OCI-LY7 (cell line): ENCODE measurements at regions not wholly inside any gene's neighbourhood (a gene's known extent, or its start where the extent isn't known, plus 50 kb on each side); places are given as distances from the start of the nearest gene placed in this dataset.

Experiments used
- BruUV-seq: library from RNA; stranded (reverse); fragments of 400-500 nt; replicated peaks from 2 replicates; lab custom pipeline; 2021; lab: Mats Ljungman, UMichigan
- CTCF ChIA-PET: fragments of 300-600 bp; sonication (Branson Sonifier 250); formaldehyde crosslinking; loops from one replicate; lab custom pipeline; 2022; ENCODE audit warnings: antibody characterized with exemption; ENCODE audit not compliant: unreplicated experiment; lab: Charles Lee
- POLR2A ChIA-PET: fragments of 300-600 bp; sonication (Branson Sonifier 250); formaldehyde crosslinking; loops from one replicate; lab custom pipeline; 2022; ENCODE audit warnings: antibody characterized with exemption; lab: Charles Lee
- DNase-seq: peaks from one replicate; pipeline ENCODE4 v3.0.0-alpha.2; 2015; ENCODE audit warnings: low spot score
- H2AFZ ChIP-seq: fragments of 200-600 bp; sonication (generic), shearing (Covaris generic); 2 replicates; pipeline ENCODE4 v1.6.1; 2014; ENCODE audit warnings: mild to moderate bottlenecking, antibody characterized with exemption, low read length, moderate library complexity
- H3K27ac ChIP-seq: fragments of 200-600 bp; sonication (generic); 2 replicates; pipeline ENCODE4 v1.5.1; 2014; ENCODE audit warnings: mixed run types, low read depth, mild to moderate bottlenecking, moderate library complexity, low read length, inconsistent platforms; ENCODE audit not compliant: poor library complexity, severe bottlenecking
- H3K36me3 ChIP-seq: fragments of 200-600 bp; sonication (generic); 2 replicates; pipeline ENCODE4 v1.6.1; 2014; ENCODE audit warnings: mild to moderate bottlenecking, antibody characterized with exemption, low read length, moderate library complexity, mixed read lengths; ENCODE audit not compliant: insufficient read depth
- H3K4me1 ChIP-seq: fragments of 200-600 bp; sonication (generic); 2 replicates; pipeline ENCODE4 v1.5.1; 2014; ENCODE audit warnings: mild to moderate bottlenecking, low read length; ENCODE audit not compliant: insufficient read depth, poor library complexity, severe bottlenecking
- H3K4me2 ChIP-seq: fragments of 200-600 bp; sonication (generic); 2 replicates; pipeline ENCODE4 v1.6.1; 2014; ENCODE audit warnings: mild to moderate bottlenecking, low read length
- H3K4me3 ChIP-seq: fragments of 200-600 bp; sonication (generic); 2 replicates; pipeline ENCODE4 v1.5.1; 2014; ENCODE audit warnings: mild to moderate bottlenecking, low read depth, low read length; ENCODE audit not compliant: poor library complexity, severe bottlenecking
- H3K79me2 ChIP-seq: fragments of 200-600 bp; sonication (generic); 2 replicates; pipeline ENCODE4 v1.6.1; 2016; ENCODE audit warnings: low read depth, mild to moderate bottlenecking, low read length, moderate library complexity, mixed read lengths; ENCODE audit not compliant: insufficient read depth
- H3K9me2 ChIP-seq: fragments of 200-600 bp; sonication (generic); 2 replicates; pipeline ENCODE4 v1.6.1; 2016; ENCODE audit warnings: mild to moderate bottlenecking, low read length, mixed read lengths; ENCODE audit not compliant: insufficient read depth
- H3K9me3 ChIP-seq: fragments of 200-600 bp; sonication (generic); 2 replicates; pipeline ENCODE4 v1.6.1; 2014; ENCODE audit warnings: mild to moderate bottlenecking, mixed run types, low read length, mixed read lengths
- H4K20me1 ChIP-seq: fragments of 200-600 bp; sonication (generic); 2 replicates; pipeline ENCODE4 v1.6.1; 2014; ENCODE audit warnings: mild to moderate bottlenecking, antibody characterized with exemption, low read length, moderate library complexity, mixed read lengths; ENCODE audit not compliant: insufficient read depth
- EZH2phosphoT487 ChIP-seq: fragments of 200-600 bp; sonication (generic); IDR thresholded peaks from 2 replicates; pipeline ENCODE4 v1.6.1; 2018; ENCODE audit warnings: low read depth, borderline replicate concordance, mild to moderate bottlenecking, mixed run types, antibody characterized with exemption, low read length, moderate library complexity, mixed read lengths
- intact Hi-C: fragments of 100-400 bp; cut with micrococcal nuclease; formaldehyde crosslinking; loops from one replicate; pipeline ENCODE4 v1.10.0; 2022; ENCODE audit not compliant: unreplicated experiment
- TF ChIP-seq, protein P1 (sequence below): fragments of 200-600 bp; sonication (generic); conservative IDR thresholded peaks from 2 replicates; pipeline ENCODE4 v1.5.1; 2014; ENCODE audit warnings: mild to moderate bottlenecking, antibody characterized with exemption, low read length, moderate library complexity, mixed read lengths

DNA sequence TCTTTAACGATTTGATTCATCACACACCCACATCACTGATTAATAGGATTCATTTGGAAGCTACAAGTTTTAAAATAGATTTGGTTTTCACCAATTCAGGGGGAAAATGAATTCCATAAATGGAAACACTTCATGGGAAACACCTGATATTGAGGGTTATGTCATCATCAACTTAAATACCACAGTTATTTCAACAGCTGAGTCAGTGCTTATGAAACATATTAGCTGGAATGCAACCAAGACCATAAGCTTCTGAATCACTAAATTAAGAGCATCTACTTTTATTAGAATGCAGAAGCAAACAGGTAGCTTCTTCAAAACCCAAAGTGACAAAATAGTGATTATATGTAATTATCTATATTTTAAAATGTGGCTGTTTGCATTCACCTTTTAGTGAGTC, 207.8 kb upstream of the DCAF8L1 start:
- no peaks in the 10 kb centered on the region for H3K9me3 ChIP-seq
- H3K79me2 ChIP-seq: no peaks in the 10 kb centered on the region
- ChIA-PET CTCF (no interaction called here), POLR2A (no interaction called here)
- intact Hi-C loops: no loop called here
- H4K20me1 ChIP-seq: no peaks in the 10 kb centered on the region
- no peak overlapping the region for H3K4me2 ChIP-seq
- H3K36me3 ChIP-seq: no peaks in the 10 kb centered on the region
- no peaks in the 10 kb centered on the region for H3K4me1 ChIP-seq
- DNase-seq: no peak
- BruUV-seq: no TSS peak
- H3K27ac ChIP-seq: no peak overlapping the region
- no peak overlapping the region for H3K4me3 ChIP-seq
- no peak overlapping the region for H2AFZ ChIP-seq
- H3K9me2 ChIP-seq: no peaks in the 10 kb centered on the region
- no peak for TF ChIP-seq EZH2phosphoT487
- TF ChIP-seq, protein P1, sequence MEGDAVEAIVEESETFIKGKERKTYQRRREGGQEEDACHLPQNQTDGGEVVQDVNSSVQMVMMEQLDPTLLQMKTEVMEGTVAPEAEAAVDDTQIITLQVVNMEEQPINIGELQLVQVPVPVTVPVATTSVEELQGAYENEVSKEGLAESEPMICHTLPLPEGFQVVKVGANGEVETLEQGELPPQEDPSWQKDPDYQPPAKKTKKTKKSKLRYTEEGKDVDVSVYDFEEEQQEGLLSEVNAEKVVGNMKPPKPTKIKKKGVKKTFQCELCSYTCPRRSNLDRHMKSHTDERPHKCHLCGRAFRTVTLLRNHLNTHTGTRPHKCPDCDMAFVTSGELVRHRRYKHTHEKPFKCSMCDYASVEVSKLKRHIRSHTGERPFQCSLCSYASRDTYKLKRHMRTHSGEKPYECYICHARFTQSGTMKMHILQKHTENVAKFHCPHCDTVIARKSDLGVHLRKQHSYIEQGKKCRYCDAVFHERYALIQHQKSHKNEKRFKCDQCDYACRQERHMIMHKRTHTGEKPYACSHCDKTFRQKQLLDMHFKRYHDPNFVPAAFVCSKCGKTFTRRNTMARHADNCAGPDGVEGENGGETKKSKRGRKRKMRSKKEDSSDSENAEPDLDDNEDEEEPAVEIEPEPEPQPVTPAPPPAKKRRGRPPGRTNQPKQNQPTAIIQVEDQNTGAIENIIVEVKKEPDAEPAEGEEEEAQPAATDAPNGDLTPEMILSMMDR: no peak

DNA sequence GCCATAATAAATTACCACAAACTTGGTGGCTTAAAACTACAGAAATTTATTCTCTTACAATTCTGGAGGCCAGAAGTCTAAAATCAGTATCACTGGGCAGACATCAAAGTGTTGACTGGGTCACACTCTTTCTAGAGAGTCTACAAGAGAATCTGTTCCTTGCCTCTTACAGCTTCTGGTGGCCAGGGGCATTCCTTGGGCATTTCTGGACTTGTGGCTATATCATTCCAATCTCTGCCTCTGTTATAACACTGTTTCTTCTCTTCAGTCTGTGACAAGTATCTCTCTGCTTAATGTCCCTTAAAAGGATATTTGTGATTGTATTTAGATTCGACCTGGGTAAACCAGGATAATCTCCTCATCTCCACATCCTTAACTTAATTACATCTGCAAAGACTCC, 207.3 kb upstream of the DCAF8L1 start:
- Histone ChIP-seq H3K4me2 (no peak overlapping the region), H3K36me3 (no peaks in the 10 kb centered on the region), H3K4me1 (no peaks in the 10 kb centered on the region), H3K27ac (no peak overlapping the region), H2AFZ (no peak overlapping the region), H3K4me3 (no peak overlapping the region), H4K20me1 (no peaks in the 10 kb centered on the region), H3K9me3 (no peaks in the 10 kb centered on the region), H3K9me2 (no peaks in the 10 kb centered on the region), H3K79me2 (no peaks in the 10 kb centered on the region)
- no TSS peak for BruUV-seq
- TF ChIP-seq, protein P1: no peak
- no peak for TF ChIP-seq EZH2phosphoT487
- ChIA-PET CTCF (no interaction called here), POLR2A (no interaction called here)
- intact Hi-C loops: no loop called here
- DNase-seq: no peak

DNA sequence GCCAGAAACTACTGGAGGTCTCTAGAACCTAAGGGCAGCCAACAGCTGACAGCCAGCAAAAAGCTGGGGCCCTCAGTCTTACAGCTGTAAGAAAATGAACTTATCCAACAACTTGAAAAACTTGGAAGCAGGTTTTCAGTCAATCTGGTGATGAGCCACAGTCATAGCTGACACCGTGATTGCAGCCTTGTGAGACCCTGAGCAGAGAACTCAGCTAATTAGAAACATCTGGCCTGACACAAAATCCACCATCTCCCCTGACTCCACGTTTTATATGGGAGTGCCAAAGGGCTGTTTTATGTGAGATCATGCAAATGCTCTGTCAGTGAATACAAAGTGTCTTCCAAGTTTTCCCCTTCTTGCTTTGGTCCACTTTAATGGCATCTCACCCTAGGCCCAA, 198.8 kb upstream of the DCAF8L1 start:
- BruUV-seq: no TSS peak
- POLR2A ChIA-PET: no interaction called here
- no peaks in the 10 kb centered on the region for H3K79me2 ChIP-seq
- no peaks in the 10 kb centered on the region for H3K36me3 ChIP-seq
- no peak overlapping the region for H2AFZ ChIP-seq
- TF ChIP-seq, protein P1: no peak
- no peak for TF ChIP-seq EZH2phosphoT487
- no peak overlapping the region for H3K4me2 ChIP-seq
- H4K20me1 ChIP-seq: no peaks in the 10 kb centered on the region
- CTCF ChIA-PET: no interaction called here
- H3K4me3 ChIP-seq: no peak overlapping the region
- no peaks in the 10 kb centered on the region for H3K9me2 ChIP-seq
- no peaks in the 10 kb centered on the region for H3K4me1 ChIP-seq
- H3K9me3 ChIP-seq: no peaks in the 10 kb centered on the region
- DNase-seq: no peak
- H3K27ac ChIP-seq: no peak overlapping the region
- intact Hi-C loops: no loop called here
